ENCODE measurements at regions not wholly inside any gene's neighbourhood (a gene's known extent, or its start where the extent isn't known, plus 50 kb on each side); places are given as distances from the start of the nearest gene placed in this dataset.
"Not testable (repeated sequence)": the region's sequence is repeated elsewhere in the genome, so short reads cannot be mapped to it uniquely, and the experiment has no call there.

- no peak for DNase-seq
Measured at GRCh38 chr5:121009058-121009457, 545.0 kb downstream of the PRR16 start.

- DNase-seq = no peak
Measured at GRCh38 chr5:121018004-121018403, 553.9 kb downstream of the PRR16 start.

DNA sequence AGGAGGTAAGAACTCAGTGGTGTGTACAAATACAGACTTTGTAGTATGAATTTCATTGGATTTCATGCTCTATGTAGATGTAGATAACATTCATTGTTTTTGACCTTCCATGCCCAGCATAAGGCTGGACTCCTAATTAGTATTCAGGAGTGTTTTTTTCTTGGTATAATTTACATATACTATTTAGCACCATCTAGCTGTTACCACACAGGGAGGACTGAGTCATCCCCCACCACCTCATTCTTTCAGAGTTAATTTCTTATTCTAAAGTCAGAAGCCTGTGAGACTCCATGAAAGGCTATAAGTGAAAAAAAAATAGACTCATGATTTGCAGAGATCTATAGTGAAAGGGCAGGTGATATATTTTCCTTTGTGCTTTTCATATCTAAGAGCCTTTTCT is 555.0 kb downstream of the PRR16 start:
- DNase-seq = no peak

- DNase-seq = no peak
Measured at GRCh38 chr5:121019734-121020133, 555.6 kb downstream of the PRR16 start.

DNA sequence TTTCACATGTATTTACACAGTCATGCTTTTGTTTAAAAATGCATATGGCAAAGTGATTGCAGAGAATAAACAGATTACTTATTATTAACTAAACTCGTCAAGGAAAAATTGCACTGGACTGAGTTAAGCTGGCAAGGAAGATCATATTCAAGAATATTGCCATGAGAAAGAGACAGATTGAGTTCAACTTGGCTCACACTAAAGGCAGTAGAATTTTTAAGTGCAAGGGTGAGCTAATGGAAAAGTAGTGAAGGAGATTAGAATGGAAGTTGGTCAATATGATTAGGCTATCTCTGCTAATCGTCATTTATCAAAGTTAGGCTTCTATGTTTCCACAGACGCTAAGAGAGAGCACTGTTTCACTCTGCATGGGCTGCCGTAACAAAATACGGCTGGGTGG is 557.6 kb downstream of the PRR16 start:
- DNase-seq = no peak

- DNase-seq = no peak
Measured at GRCh38 chr5:121024416-121025311, 560.6 kb downstream of the PRR16 start.

GRCh38 chr5:121025671-121026070 is 561.6 kb downstream of the PRR16 start:
- DNase-seq = no peak

DNA sequence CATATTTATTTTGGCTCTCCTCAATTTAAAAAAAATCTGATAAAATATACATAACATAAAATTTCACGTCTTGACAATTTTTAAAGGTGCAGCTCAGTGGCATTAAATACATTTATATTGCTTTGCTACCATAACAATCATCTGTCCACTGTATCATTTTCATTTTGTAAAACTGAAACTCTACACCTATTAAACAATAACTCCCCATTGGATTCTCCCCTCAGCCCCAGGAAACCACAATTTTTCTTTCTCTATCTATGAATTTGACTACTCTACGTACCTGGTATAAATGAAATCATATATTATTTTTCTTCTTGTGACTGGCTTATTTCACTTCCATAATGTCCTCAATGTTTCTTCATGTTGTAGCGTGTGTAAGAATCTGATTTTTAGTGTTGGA is 563.5 kb downstream of the PRR16 start:
- DNase-seq = no peak

DNA sequence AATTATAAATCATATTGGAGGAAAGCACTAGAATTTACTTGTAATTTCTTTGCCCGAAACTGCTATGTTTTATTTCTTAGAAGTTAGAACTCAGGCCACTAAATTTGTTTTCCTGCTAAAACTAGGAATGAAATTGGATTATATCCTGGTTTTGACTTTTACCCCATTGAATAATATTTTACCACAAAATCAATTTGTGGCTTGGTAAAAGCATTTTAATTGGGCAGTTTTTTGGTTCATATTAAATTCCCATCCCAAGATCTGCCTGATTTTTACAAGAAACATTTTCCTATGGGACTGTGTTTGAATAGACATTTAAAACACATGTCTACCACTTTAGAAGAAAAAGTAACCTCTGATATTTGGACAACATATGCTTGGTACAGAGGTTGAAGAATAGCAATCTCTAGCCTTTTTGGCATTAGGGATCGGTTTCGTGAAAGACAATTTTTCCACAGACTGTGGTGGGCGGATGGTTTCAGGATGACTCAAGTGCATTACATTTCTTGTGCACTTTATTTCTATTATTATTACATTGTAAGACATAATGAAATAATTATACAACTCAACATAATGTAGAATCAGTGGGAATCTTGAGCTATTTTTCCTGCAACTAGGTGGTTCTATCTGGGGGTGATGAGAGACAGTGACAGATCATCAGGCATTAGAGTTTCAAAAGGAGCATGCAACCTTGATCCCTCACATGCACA is 565.6 kb downstream of the PRR16 start:
- no peak for DNase-seq

DNA sequence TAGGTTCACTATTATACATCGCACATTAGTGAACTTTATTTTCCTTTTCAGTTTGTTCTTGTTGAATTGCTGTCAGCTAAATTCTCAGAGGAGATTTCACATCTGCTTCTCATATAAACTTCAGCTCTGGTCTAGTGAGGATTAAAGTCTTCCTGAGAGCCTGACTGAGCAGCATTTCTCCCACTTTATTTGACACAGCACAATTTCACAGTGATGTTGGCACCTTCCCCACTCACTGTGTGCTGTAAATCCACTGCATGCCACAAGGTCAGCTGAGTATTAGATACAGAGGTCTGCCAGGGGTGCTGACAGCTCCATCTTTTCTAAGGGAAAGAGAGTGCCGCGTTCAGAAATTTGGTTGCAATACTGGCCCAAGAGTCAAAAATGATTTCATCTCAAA is 567.4 kb downstream of the PRR16 start:
- DNase-seq = peak; percentile 9

DNA sequence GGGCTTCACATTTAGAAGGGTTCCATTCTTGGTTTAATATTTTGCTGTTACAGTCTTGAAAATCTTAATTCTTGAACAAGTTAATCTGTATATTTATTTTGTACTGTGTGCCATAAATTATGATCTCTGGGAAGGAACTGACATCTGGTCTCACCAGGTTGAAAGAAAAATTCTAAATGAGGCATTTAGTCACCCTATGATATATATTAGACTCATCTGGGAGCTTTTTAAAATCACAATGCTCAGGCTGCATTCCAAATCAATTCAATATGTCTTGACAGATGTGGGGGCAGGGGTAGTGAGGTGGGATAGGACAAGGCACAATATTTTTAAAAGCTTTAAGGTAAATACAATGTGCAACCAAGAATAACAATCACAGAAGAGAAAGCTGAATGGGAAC is 569.2 kb downstream of the PRR16 start:
- no peak for DNase-seq

- no peak for DNase-seq
Measured at GRCh38 chr5:121038438-121038837, 574.3 kb downstream of the PRR16 start.

DNA sequence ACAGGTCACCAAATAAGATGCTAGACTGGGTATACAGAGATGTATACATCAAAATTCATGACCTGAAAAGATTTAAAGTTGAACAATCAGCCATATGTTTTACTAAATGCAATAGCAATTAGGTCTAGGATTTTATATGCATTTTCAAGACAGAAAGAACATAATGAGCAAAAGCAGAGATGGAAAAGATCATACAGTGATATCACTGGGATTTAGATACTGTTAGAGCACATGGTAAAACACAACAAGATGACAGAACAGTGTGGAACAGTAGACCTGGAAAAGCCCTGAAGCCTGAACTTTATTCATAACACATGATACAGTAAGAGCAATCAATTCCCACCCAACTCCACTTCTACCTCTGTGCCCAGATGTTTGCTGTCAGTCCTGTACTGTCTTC is 585.9 kb downstream of the PRR16 start:
- DNase-seq = no peak

GRCh38 chr5:121053055-121053985 is 589.2 kb downstream of the PRR16 start:
- no peak for DNase-seq

DNA sequence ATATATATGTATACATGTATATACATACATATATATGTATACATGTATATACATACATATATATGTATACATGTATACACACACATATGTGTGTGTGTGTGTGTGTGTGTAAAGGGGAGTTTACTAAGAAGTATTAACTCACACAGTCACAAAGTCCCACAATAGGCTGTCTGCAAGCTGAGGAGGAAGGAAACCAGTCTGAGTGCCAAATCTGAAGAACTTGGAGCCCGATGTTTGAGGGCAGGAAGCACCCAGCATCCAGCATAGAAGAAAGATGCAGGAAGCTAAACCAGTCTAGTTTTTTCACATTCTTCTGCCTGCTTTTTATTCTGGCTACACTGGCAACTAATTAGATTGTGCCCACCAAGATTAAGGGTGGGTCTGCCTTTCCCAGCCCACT is 591.5 kb downstream of the PRR16 start:
- no peak for DNase-seq

DNA sequence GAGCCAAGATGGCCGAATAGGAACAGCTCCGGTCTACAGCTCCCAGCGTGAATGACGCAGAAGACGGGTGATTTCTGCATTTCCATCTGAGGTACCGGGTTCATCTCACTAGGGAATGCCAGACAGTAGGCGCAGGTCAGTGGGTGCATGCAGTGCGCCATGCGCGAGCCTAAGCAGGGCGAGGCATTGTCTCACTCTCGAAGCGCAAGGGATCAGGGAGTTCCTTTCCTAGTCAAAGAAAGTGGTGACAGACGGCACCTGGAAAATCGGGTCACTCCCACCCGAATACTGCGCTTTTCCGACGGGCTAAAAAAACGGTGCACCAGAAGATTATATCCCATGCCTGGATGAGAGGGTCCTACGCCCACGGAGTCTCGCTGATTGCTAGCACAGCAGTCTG is 600.1 kb downstream of the PRR16 start:
- not testable (repeated sequence) for DNase-seq

GRCh38 chr5:121086671-121087070 is 622.6 kb downstream of the PRR16 start:
- no peak for DNase-seq

GRCh38 chr5:121087560-121087959 is 623.5 kb downstream of the PRR16 start:
- no peak for DNase-seq

- DNase-seq = no peak
Measured at GRCh38 chr5:121088341-121088740, 624.2 kb downstream of the PRR16 start.

- no peak for DNase-seq
Measured at GRCh38 chr5:121090822-121091221, 626.7 kb downstream of the PRR16 start.

DNA sequence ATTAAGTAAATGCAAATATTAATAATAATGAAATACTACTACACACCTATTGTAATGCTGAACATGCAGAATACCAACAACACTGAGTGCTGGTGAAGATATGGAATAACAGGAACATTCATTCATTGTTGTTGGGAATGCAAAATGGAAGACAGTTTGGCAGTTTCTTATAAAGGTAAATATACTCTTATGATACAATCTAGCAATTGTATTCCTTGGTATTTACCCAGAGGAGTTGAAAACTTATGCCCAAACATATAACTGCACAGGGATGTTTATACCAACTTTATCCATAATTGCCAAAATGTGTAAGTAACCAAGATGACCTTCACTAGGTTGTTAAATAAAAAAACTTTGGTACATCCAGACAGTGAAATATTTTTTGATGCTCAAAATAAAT is 636.8 kb downstream of the PRR16 start:
- no peak for DNase-seq

GRCh38 chr5:121105921-121106320 is 641.8 kb downstream of the PRR16 start:
- no peak for DNase-seq
